ENCODE measurements at regions not wholly inside any gene's neighbourhood (a gene's known extent, or its start where the extent isn't known, plus 50 kb on each side); places are given as distances from the start of the nearest gene placed in this dataset.

- H3K4me1 ChIP-seq (replicated peaks in 1 of 2) = no peaks in the 10 kb centered on the region
- no peak overlapping the region for H3K27ac ChIP-seq
- no peaks in the 10 kb centered on the region for H3K27me3 ChIP-seq
- no peaks in the 10 kb centered on the region for H3K9me3 ChIP-seq (replicated peaks in 1 of 3)
- DNase-seq = peak in 3 of 7 donors; percentile 15 to 45 (median 20)
- 69 to 74% (median 71%) methylated on average over 3 of the region's 3 CpGs for WGBS, 4 donors
- TF ChIP-seq CTCF (IDR thresholded peaks at IDR 0.05) (no peak), POLR2A (IDR thresholded peaks at IDR 0.05) (no peak)
- no peak overlapping the region for H3K4me3 ChIP-seq
- intact Hi-C loops (cut with DNase I) = no loop called here
- no peaks in the 10 kb centered on the region for H3K36me3 ChIP-seq (replicated peaks in 1 of 2)
These were observed 195.8 kb downstream of the HIPK3 start for GRCh38 chr11:33452836-33453624.

- H3K4me3 ChIP-seq = no peak overlapping the region
- 50 to 80% (median 69%) methylated on average over 2 of the region's 2 CpGs for WGBS, 4 donors
- intact Hi-C loops (cut with DNase I) = no loop called here
- TF ChIP-seq CTCF (IDR thresholded peaks at IDR 0.05) = no peak
- TF ChIP-seq POLR2A (IDR thresholded peaks at IDR 0.05) = no peak
- no peaks in the 10 kb centered on the region for H3K4me1 ChIP-seq (replicated peaks in 1 of 2)
- H3K27me3 ChIP-seq = no peaks in the 10 kb centered on the region
- DNase-seq = no peak
- no peaks in the 10 kb centered on the region for H3K36me3 ChIP-seq (replicated peaks in 1 of 2)
- no peak overlapping the region for H3K27ac ChIP-seq
- H3K9me3 ChIP-seq (replicated peaks in 1 of 3) = no peaks in the 10 kb centered on the region
These were observed 194.2 kb downstream of the HIPK3 start for GRCh38 chr11:33451364-33451763.

- Histone ChIP-seq H3K9me3 (replicated peaks in 1 of 3) (no peaks in the 10 kb centered on the region), H3K4me3 (no peak overlapping the region), H3K36me3 (replicated peaks in 1 of 2) (no peaks in the 10 kb centered on the region), H3K27me3 (no peaks in the 10 kb centered on the region), H3K4me1 (replicated peaks in 1 of 2) (no peaks in the 10 kb centered on the region), H3K27ac (no peak overlapping the region)
- DNase-seq = no peak
- WGBS, 4 donors = 89 to 94% (median 92%) methylated on average over 3 of the region's 3 CpGs
- no peak for TF ChIP-seq POLR2A (IDR thresholded peaks at IDR 0.05)
- TF ChIP-seq CTCF (IDR thresholded peaks at IDR 0.05) = no peak
- intact Hi-C loops (cut with DNase I) = no loop called here
These were observed 192.6 kb downstream of the HIPK3 start for GRCh38 chr11:33449798-33450197.

GRCh38 chr11:33448461-33449130 lies 191.4 kb downstream of the HIPK3 start:
- intact Hi-C loops (cut with DNase I) = no loop called here
- WGBS, 4 donors = 59 to 77% (median 71%) methylated on average over 5 of the region's 5 CpGs
- Histone ChIP-seq H3K4me3 (no peak overlapping the region), H3K36me3 (replicated peaks in 1 of 2) (no peaks in the 10 kb centered on the region), H3K27me3 (no peaks in the 10 kb centered on the region), H3K4me1 (replicated peaks in 1 of 2) (no peaks in the 10 kb centered on the region), H3K27ac (no peak overlapping the region), H3K9me3 (replicated peaks in 1 of 3) (no peaks in the 10 kb centered on the region)
- no peak for DNase-seq
- TF ChIP-seq POLR2A (IDR thresholded peaks at IDR 0.05) (no peak), CTCF (IDR thresholded peaks at IDR 0.05) (no peak)

Data from adrenal gland (tissue), 9 donors.